ENCODE measurements at regions not wholly inside any gene's neighbourhood (a gene's known extent, or its start where the extent isn't known, plus 50 kb on each side); places are given as distances from the start of the nearest gene placed in this dataset.

DNA sequence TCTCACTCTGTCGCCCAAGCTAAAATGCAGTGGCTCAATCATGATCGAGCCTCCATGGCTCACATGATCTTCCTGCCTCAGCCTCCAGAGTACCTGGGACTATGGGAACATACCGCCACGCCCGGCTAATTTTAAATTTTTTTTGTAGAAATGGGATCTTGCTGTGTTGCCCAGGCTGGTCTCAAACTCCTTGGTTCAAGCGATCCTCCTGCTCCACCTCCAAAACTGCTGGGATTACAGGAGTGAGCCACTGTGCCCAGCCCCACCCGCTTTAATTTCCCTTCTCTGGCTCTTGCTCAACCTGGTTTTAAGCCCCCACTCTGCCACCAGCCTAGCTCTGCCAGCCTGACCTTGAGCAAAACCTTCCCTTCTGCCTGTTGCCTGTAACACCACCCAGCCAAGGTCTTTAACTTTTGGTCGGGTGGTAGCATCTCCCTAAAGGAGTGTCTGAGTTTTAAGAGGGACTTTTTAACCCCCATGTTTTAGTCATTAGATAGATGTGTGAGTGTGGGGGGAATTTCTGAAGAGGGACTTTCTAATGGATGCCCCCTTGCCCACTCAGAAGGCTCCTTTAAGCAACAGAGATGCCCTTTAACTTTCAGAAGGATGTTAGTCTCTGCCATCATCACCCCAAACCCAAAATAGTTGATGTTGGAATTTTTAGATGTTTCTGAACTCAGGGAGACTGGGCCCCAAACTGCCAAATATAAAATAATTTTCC, 71.8 kb upstream of the FOXP4 start:
- DNase-seq, result no peak

DNA sequence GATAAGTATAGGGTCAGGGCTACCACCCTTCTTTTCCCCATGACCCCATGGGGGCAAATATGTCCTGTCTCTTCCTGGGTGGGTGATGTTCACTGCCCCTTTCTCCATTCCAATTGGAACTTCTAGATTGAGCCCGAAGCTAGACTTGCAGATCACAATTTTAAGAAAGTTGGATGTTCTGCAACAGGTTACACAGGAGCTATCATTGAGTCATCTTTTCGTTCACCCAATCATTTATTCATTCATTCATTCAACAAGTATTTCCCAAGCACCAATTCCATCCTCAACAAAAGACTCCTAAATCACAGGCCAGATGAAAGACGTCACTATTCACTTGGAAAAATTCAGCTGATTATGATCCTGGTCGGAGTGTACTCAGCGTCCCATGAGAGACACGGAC, 71.0 kb upstream of the FOXP4 start:
- DNase-seq, result no peak

DNA sequence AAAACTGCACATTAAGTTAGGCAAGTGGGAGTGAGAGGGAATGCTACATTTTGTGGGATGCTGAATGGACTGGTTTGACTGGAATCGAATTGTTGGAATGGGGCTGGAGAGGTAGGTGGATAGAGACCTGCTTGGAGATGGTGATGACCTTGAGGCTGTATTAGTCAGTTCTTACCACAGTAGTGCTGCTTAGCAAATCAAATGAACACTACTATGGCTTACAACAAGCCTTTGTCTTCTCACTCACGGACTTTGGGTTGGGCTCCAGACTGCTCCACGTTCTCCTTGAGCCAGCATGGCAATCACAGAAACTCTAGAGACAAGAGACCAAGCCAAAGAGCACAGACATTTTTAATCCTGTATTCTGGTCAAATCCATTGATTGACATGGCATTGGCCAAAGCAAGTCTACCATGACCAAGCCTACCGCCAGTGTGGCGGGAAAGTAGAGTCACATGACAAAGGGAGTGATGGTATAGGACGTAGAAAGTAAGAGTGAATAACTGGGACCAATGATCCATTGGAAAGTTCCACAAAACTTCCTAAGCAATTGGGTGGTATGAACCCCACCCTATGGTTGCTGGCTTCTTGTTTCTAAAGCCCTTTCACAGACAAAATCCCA, 70.3 kb upstream of the FOXP4 start:
- DNase-seq, result no peak

DNA sequence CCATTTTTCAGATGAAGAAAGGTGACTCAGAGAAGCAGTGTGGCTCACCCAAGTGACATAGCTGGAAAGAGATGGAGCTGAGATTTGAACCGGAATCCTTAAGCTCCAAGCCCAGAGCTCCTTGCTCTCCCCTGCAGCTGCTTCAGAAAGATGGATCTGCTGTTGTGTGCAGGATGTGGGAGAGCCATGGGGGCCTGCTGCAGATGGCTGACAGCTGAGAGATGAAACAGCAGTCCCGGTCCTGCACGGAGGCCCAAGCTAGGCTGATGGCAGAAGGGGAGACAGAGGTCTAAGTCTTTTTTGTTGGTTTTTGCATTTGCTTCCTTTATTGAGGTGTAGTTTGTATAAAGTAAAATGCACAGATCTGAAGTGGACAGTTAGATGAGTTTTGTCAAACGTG, 69.8 kb upstream of the FOXP4 start:
- no peak for DNase-seq

DNA sequence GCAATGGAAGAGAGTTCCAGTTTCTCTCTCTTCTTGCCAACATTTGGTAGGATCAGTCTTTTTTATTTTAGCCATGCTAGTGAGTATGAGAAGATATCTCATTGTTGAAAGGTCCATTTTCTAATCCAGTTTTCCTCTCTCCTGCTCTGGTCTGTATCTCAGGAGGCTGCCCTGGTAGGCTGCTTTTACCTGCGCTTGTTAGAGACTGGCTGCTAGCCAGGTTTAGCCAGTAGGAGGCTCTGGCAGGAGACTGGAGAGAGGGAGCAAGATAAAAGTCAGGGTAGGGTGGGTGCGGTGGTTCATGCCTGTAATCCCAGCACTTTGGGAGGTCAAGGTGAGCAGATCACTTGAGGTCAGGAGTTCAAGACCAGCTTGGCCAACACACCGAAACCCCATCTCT, 68.6 kb upstream of the FOXP4 start:
- no peak for DNase-seq

- no peak for DNase-seq
These were observed 62.2 kb upstream of the FOXP4 start for GRCh38 chr6:41483943-41484342.

DNA sequence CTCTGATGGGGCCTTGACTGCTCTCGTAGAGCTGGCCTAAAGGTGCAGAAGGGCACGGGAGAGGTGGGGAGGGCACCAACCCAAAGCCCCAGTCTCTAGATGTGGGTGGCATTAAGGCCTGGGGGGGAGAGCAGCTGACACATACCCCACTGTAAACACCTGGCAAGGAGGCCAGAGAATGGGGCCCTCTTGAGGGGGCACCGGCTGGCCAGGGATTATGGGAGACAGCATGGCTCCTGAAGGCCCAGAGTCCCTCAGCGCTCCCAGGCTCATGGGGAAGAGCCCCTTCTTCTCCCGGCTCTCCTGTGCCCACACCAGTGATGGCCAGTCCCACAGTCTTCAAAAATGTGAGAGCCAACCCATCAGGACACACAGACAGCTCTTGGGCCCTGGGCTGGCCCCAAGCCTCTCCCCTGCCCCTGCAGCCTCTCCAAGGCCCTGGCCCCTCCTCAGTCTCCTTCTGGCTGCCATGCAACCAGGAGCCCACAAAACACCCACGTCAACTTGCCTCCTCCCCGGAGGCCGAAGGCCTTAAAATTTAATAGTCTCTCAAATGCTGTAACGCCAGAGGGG, 58.2 kb upstream of the FOXP4 start:
- DNase-seq, result no peak

- DNase-seq, result no peak
These were observed 57.6 kb upstream of the FOXP4 start for GRCh38 chr6:41488433-41489119.

DNA sequence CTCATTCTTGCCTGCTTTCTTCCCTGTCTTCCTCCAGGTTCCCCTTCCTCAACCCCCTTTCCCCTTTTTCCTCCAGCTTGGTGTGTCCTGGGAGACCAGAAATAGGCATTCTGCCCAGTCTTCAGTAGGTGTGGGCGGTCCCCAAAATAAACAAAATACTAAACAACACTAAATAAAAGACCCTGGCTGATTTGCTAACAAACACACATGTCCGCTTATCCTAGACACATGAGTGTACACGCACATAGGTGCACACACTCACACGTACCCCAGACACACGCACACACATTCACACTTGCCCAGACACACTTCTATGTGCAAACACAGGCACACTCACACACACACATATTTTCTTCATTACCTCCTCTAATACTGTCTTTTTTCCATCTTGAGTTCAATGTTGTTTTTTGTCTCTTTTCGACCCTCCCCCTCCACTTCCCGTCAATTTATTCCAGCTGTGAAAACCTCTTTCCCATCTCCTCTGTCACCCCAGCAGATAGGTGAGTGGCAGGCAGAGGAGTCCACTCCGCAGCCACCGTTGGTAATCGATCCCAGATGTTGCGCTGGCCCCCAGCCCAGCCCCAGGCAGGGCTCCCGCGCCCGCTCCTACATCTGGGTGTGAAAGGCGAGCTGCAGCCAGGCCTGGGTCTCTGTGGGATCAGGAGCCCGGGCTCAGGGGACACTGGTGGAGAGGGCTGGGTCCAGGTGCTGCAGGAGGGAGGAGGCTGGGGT, 56.9 kb upstream of the FOXP4 start:
- DNase-seq, result no peak

DNA sequence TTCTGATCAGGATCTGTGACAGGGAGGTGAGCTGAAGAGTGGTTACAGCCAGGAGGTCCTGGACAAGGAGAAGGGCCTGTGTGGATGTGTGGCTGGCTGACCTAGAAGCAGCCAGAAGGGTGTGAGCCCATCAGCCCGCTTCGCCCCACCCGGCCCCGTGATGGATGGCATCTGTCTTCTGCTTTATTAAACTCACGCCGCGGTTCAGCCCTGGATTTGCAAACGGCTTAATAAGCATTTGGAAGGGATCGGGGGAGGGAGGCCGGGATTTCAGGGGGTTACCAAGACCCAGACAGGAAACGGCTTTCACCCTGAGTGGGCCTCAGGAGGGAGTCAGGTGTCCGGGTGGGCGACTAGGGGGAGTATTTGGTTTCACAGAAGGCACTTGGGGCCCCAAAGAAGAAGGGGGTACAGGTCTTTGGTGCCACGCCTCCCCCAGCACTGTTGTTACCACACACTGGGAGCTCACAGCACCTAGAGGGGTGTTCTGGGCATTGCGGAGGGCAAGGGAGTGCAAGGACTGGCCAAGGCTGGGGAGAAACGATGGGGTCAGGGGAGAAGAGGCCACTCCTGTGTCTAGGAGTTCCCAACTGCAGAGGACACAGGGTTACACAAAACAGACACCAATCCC, 53.8 kb upstream of the FOXP4 start:
- no peak for DNase-seq

DNA sequence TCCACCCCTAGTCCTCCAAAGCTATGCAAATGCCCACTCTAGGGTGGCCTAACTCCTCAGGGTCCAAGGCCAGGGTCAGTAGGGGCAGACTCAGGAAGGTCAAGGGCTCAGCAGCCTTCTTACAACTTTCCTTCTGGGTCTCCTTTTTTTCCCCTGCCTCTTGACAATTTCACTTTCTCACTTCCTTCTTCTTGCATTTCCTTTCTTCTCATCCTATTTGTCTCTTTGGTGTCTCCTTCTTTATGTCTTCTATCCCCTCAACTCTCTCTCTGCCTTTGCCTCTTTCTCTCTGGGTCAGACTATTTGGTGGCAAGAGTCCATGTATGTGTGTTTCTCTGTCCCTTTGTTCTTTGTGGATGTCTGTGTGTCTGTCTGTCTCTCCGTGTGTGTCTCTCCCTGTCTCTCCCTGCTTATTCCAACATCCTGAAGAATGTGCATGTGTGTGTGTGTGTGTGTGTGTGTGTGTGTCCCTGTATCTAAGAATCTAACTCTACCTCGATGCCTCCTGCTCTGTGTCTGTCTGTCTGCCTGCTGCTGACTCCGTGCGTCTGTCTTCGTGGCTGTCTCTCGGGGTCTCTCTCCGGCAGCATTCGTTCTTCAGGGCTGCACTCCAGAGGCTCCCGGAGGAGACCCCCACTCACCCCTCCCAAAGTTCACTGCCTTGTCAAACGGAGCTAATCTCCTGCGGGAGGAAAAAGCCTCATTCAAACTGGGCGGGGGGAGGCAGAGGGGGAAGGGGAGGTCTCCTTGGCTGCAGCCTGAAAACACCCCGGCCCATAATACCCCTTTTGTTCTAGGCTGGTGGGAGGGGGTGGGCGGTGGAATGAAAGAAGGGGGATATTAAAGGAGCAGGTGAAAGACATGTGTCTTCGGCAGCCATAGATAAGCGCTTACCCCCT, 51.7 kb upstream of the FOXP4 start:
- DNase-seq, result no peak

All from KG1 (cell line).